Activated CD4-positive, alpha-beta memory T cell treated with anti-CD3 and anti-CD28 coated beads, Interleukin-2, amount 10 ng/mL, durations not matched to agents 7 days and 5 days (primary cell): ENCODE measurements at regions not wholly inside any gene's neighbourhood (a gene's known extent, or its start where the extent isn't known, plus 50 kb on each side); places are given as distances from the start of the nearest gene placed in this dataset.

Source experiments
- CTCF ChIA-PET: fragments of 350-600 bp; sonication (Branson Sonifier 250); formaldehyde crosslinking; loops from one replicate; lab custom pipeline; 2021; ENCODE audit warnings: antibody characterized with exemption, inconsistent platforms; lab: Charles Lee
- POLR2A ChIA-PET: fragments of 350-600 bp; sonication (Branson Sonifier 250); formaldehyde crosslinking; loops from one replicate; lab custom pipeline; 2021; ENCODE audit warnings: antibody characterized with exemption; lab: Charles Lee
- DNase-seq: peaks from one replicate; pipeline ENCODE4 v3.0.0-alpha.2; 2020
- H3K27ac Mint-ChIP-seq: one replicate; pipeline ENCODE4 v1.8.0; 2021; ENCODE audit warnings: mild to moderate bottlenecking, mixed read lengths
- H3K27me3 Mint-ChIP-seq: one replicate; pipeline ENCODE4 v1.8.0; 2021; ENCODE audit warnings: mixed read lengths
- H3K36me3 Mint-ChIP-seq: one replicate; pipeline ENCODE4 v1.8.0; 2021; ENCODE audit warnings: low read depth, mixed read lengths
- H3K4me1 Mint-ChIP-seq: one replicate; pipeline ENCODE4 v1.8.0; 2021; ENCODE audit warnings: mixed read lengths
- H3K4me3 Mint-ChIP-seq: one replicate; pipeline ENCODE4 v1.8.0; 2021; ENCODE audit warnings: mild to moderate bottlenecking, mixed read lengths
- H3K9me3 Mint-ChIP-seq: one replicate; pipeline ENCODE4 v1.8.0; 2021; ENCODE audit warnings: mixed read lengths

- Mint-ChIP-seq H3K4me3 (no peak overlapping the region), H3K27ac (no peak overlapping the region), H3K36me3 (no peaks in the 10 kb centered on the region), H3K9me3 (peaks cover 2% of the 10 kb centered on the region), H3K27me3 (no peaks in the 10 kb centered on the region), H3K4me1 (no peaks in the 10 kb centered on the region)
- POLR2A ChIA-PET, result no interaction called here
- no peak for DNase-seq
- CTCF ChIA-PET, result no interaction called here
Observed at GRCh38 chr12:97358361-97358760, 104.2 kb upstream of the RMST start.

GRCh38 chr12:97359021-97359690 lies 103.4 kb upstream of the RMST start:
- ChIA-PET POLR2A (no interaction called here), CTCF (no interaction called here)
- Mint-ChIP-seq H3K27me3 (no peaks in the 10 kb centered on the region), H3K4me1 (no peaks in the 10 kb centered on the region), H3K4me3 (no peak overlapping the region), H3K9me3 (peaks cover 2% of the 10 kb centered on the region), H3K36me3 (no peaks in the 10 kb centered on the region), H3K27ac (no peak overlapping the region)
- DNase-seq, result no peak

- Mint-ChIP-seq H3K9me3 (no peaks in the 10 kb centered on the region), H3K36me3 (no peaks in the 10 kb centered on the region), H3K27ac (no peak overlapping the region), H3K4me1 (no peaks in the 10 kb centered on the region), H3K4me3 (no peak overlapping the region), H3K27me3 (no peaks in the 10 kb centered on the region)
- POLR2A ChIA-PET, result no interaction called here
- CTCF ChIA-PET, result no interaction called here
- DNase-seq, result no peak
Observed at GRCh38 chr12:97363693-97364092, 98.9 kb upstream of the RMST start.

- POLR2A ChIA-PET, result no interaction called here
- Mint-ChIP-seq H3K36me3 (no peaks in the 10 kb centered on the region), H3K27me3 (no peaks in the 10 kb centered on the region), H3K4me1 (no peaks in the 10 kb centered on the region), H3K4me3 (no peak overlapping the region), H3K27ac (no peak overlapping the region), H3K9me3 (no peaks in the 10 kb centered on the region)
- CTCF ChIA-PET, result no interaction called here
- no peak for DNase-seq
Observed at GRCh38 chr12:97368462-97369163, 94.0 kb upstream of the RMST start.

GRCh38 chr12:97375310-97375709 lies 87.3 kb upstream of the RMST start:
- CTCF ChIA-PET, result no interaction called here

GRCh38 chr12:97380440-97380839 lies 82.2 kb upstream of the RMST start:
- no peaks in the 10 kb centered on the region for H3K36me3 Mint-ChIP-seq
- DNase-seq, result no peak
- no peaks in the 10 kb centered on the region for H3K4me1 Mint-ChIP-seq
- ChIA-PET POLR2A (no interaction called here), CTCF (no interaction called here)
- no peak overlapping the region for H3K4me3 Mint-ChIP-seq
- no peak overlapping the region for H3K27ac Mint-ChIP-seq
- H3K9me3 Mint-ChIP-seq, result no peaks in the 10 kb centered on the region
- peaks cover 3% of the 10 kb centered on the region for H3K27me3 Mint-ChIP-seq

More at GRCh38 chr12:97375310-97375709, 87.3 kb upstream of the RMST start:
- H3K4me3 Mint-ChIP-seq, result no peak overlapping the region
- H3K36me3 Mint-ChIP-seq, result no peaks in the 10 kb centered on the region
- H3K4me1 Mint-ChIP-seq, result no peaks in the 10 kb centered on the region
- peaks cover 3% of the 10 kb centered on the region for H3K27me3 Mint-ChIP-seq
- H3K27ac Mint-ChIP-seq, result no peak overlapping the region
- POLR2A ChIA-PET, result interaction anchor here (0.6 kb wide), 1 partner anchor 85 kb away, joined by 3 read pairs; no protein-coding TSS in a partner anchor
- H3K9me3 Mint-ChIP-seq, result no peaks in the 10 kb centered on the region
- DNase-seq, result no peak

- DNase-seq, result no peak
- Mint-ChIP-seq H3K4me1 (no peaks in the 10 kb centered on the region), H3K27me3 (no peaks in the 10 kb centered on the region), H3K4me3 (no peak overlapping the region), H3K9me3 (no peaks in the 10 kb centered on the region), H3K27ac (no peak overlapping the region), H3K36me3 (no peaks in the 10 kb centered on the region)
- ChIA-PET CTCF (no interaction called here), POLR2A (no interaction called here)
Observed at GRCh38 chr12:97385121-97385520, 77.5 kb upstream of the RMST start.

GRCh38 chr12:97386133-97386581 lies 76.4 kb upstream of the RMST start:
- no peak for DNase-seq
- Mint-ChIP-seq H3K4me1 (no peaks in the 10 kb centered on the region), H3K9me3 (no peaks in the 10 kb centered on the region), H3K27me3 (no peaks in the 10 kb centered on the region), H3K27ac (no peak overlapping the region), H3K36me3 (no peaks in the 10 kb centered on the region), H3K4me3 (no peak overlapping the region)
- POLR2A ChIA-PET, result no interaction called here
- CTCF ChIA-PET, result no interaction called here

GRCh38 chr12:97387844-97388243 lies 74.8 kb upstream of the RMST start:
- CTCF ChIA-PET, result no interaction called here
- H3K27me3 Mint-ChIP-seq, result peaks cover 2% of the 10 kb centered on the region
- H3K27ac Mint-ChIP-seq, result no peak overlapping the region

GRCh38 chr12:97394657-97395056 lies 67.9 kb upstream of the RMST start:
- H3K27me3 Mint-ChIP-seq, result peaks cover 2% of the 10 kb centered on the region
- POLR2A ChIA-PET, result no interaction called here
- CTCF ChIA-PET, result no interaction called here
- no peak overlapping the region for H3K27ac Mint-ChIP-seq
- no peaks in the 10 kb centered on the region for H3K4me1 Mint-ChIP-seq
- no peak for DNase-seq
- H3K4me3 Mint-ChIP-seq, result no peak overlapping the region
- no peaks in the 10 kb centered on the region for H3K9me3 Mint-ChIP-seq
- H3K36me3 Mint-ChIP-seq, result no peaks in the 10 kb centered on the region

More at GRCh38 chr12:97387844-97388243, 74.8 kb upstream of the RMST start:
- Mint-ChIP-seq H3K9me3 (no peaks in the 10 kb centered on the region), H3K36me3 (no peaks in the 10 kb centered on the region), H3K4me1 (no peaks in the 10 kb centered on the region), H3K4me3 (no peak overlapping the region)
- POLR2A ChIA-PET, result no interaction called here
- DNase-seq, result no peak

GRCh38 chr12:97397008-97397407 lies 65.6 kb upstream of the RMST start:
- H3K4me3 Mint-ChIP-seq, result no peak overlapping the region
- no peak for DNase-seq
- no peaks in the 10 kb centered on the region for H3K27me3 Mint-ChIP-seq
- POLR2A ChIA-PET, result no interaction called here
- no peaks in the 10 kb centered on the region for H3K9me3 Mint-ChIP-seq
- no peaks in the 10 kb centered on the region for H3K36me3 Mint-ChIP-seq
- H3K4me1 Mint-ChIP-seq, result no peaks in the 10 kb centered on the region
- CTCF ChIA-PET, result no interaction called here
- H3K27ac Mint-ChIP-seq, result no peak overlapping the region

GRCh38 chr12:97398704-97399103 lies 63.9 kb upstream of the RMST start:
- Mint-ChIP-seq H3K27me3 (no peaks in the 10 kb centered on the region), H3K27ac (no peak overlapping the region), H3K4me3 (no peak overlapping the region), H3K4me1 (no peaks in the 10 kb centered on the region), H3K36me3 (no peaks in the 10 kb centered on the region), H3K9me3 (no peaks in the 10 kb centered on the region)
- no peak for DNase-seq
- POLR2A ChIA-PET, result no interaction called here
- CTCF ChIA-PET, result no interaction called here

- CTCF ChIA-PET, result interaction anchor here (0.5 to 1.4 kb wide), 3 partner anchors 10 to 469 kb away, joined by 3 to 5 read pairs (median 3); no protein-coding TSS in a partner anchor
- no peaks in the 10 kb centered on the region for H3K27me3 Mint-ChIP-seq
- no peak overlapping the region for H3K4me3 Mint-ChIP-seq
Observed at GRCh38 chr12:97404093-97404492, 58.5 kb upstream of the RMST start.

More at GRCh38 chr12:97404093-97404492, 58.5 kb upstream of the RMST start:
- POLR2A ChIA-PET, result no interaction called here
- Mint-ChIP-seq H3K4me1 (no peaks in the 10 kb centered on the region), H3K36me3 (no peaks in the 10 kb centered on the region), H3K27ac (no peak overlapping the region), H3K9me3 (no peaks in the 10 kb centered on the region)
- no peak for DNase-seq
